Fibroblast of the conjunctiva (primary cell): ENCODE measurements at regions not wholly inside any gene's neighbourhood (a gene's known extent, or its start where the extent isn't known, plus 50 kb on each side); places are given as distances from the start of the nearest gene placed in this dataset.
A peak's percentile ranks its signal among the peaks of the same experiment; 100 is the strongest.

ENCODE experiments used
- DNase-seq: peaks from one replicate; pipeline ENCODE4 v3.0.0-alpha.2; 2010; ENCODE audit warnings: low read depth

DNA sequence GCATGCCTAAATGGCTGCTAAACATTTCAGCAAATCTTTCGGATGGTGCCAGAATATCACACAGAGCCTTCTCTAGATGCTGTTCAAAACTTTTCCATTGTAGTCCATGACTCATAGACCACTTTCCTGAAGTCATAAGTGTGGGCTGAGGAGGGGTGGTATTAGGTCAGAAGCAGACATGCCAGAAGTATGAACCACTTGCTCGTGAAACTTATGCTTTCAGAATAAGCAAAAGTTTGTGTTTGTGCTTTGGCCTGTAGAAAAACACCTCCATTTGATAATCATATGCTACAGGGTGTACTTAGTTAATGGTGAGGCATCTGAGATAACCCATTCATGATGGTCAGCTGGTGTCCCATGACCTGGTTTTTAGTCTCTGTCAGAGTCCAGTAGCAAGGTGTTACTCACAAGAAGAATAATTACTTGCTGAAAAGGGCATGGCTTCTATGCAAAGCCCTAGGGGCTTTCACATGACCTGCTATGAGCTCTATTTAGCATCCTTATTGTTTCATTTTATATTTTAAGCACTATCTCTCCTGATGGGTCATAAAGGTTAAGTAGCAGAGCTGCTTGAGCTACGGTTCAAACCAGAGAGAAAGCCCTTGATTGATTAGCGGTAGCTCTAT is 183.1 kb upstream of the IVNS1ABP start:
- DNase-seq, result peak; percentile 10

DNA sequence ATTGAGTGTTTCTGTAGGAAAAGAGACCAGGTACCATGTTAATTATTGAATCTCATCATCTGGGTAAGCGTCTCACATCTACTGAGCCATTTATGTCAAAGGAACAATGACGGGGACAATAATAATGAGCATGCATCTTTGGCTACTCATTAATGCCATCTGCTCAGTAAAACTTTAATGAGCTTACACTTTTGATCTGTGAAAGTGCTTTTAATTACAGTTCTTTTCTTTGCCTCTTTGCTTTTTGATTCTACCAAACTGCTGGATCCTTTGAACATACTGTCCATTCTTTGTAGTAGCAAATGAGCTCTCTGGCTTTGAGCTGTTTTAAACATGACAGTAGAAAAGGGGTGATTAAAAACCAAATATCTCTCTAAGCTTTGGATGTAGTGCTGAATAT is 181.2 kb upstream of the IVNS1ABP start:
- no peak for DNase-seq

DNA sequence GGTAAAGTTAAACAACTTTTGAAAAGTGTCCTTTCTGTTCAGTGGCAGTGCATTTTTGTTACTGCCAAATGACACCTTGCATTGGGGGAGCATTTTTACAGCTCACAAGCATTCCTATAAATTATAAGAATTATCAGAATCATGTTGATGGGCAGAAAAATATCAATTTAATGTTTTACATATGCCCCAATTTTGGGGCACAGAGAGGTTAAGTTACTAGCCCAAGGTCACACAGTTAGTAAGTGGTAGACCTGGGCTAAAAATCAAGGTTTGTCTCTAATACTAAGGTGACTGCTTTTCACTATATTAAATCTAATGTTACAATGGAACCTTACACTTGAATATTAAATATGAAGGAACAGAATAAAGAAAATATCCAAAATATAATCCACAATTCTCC is 180.1 kb upstream of the IVNS1ABP start:
- DNase-seq, result no peak

DNA sequence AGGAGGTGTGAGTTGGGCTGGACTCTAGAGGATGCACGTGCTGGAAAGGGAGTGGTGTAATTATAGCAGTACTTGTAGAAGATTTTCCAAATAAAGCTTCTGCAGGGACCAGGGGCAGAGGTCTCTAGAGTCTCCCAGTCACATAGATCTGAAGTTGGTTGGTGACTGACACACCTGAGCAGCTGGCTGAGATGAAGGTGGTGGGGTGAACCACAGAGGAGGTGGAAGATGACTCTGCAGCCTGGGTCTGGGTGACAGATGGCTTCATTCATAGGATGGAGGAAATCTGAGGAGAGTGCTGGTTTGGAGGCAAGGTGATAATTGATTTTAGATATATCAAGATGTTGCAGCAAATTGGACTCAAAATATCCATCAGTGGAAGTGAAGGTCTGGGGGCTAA is 178.9 kb upstream of the IVNS1ABP start:
- no peak for DNase-seq

DNA sequence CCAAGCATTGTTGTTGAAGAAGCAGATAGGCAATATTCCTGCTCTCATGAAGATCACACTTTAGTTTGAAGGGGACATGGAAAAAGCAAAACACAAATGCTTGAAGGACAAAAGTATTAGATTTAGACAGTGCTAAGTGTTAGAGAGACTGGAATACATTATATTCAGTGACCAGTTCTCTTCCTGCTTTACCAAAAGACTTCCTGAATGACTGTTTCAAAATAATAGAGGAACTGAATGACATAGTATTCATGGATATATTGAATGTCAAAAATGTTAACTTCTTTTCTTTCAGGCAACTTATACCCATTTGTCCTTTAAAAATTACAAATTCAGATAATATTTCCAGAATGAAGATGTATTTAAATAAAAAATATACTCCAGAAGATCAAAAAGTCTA is 178.0 kb upstream of the IVNS1ABP start:
- DNase-seq, result no peak

DNA sequence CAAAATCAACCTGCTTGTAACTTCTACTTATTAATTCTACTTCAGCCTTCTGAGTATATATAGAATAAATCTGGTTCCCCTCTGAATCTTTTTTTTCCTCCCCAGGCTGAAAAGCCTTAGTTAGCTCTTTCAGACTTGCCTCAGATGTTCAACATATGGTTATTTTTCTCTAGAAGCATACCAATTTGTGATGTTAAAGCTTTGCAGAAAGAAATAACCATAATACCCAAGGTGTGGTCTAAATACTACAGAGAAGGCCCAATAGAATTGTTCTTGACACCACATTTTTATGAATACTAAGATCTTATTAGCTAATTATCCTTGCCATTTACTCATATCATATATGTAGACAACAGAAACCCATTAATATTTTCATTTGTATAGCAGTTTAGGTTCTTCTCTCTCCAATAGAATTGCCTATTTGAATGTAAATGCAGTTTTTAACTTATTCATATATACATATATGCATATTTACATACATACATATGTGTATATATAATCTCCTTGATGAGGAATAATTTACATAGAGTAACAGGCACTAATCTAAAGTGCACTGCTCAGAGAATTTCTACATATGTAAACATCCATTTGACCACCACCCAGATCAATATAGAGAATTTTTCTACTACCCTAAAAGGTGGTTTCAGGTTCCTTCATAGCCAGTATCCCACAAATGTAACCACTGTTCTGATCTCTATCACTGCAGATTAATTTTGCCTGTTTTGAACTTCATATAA is 175.2 kb upstream of the IVNS1ABP start:
- DNase-seq, result no peak

DNA sequence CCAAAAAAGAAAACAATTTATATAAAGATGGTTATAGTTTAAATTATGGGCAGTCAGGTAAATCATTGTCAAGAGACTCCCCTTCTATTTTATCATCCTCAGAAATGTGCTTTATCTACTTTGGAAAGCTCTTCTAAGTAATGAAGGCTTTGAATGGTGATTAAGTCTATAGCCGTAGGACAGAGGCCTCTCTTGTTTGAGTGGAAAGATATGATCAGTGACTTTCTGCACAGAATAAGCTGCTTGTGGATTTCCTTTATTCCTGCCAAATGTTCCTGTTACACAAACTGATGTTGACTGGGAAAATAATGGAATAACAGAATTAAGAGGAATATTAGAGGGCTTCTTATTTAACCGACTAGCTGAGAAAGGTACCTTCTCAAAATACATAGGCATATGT is 174.6 kb upstream of the IVNS1ABP start:
- no peak for DNase-seq

DNA sequence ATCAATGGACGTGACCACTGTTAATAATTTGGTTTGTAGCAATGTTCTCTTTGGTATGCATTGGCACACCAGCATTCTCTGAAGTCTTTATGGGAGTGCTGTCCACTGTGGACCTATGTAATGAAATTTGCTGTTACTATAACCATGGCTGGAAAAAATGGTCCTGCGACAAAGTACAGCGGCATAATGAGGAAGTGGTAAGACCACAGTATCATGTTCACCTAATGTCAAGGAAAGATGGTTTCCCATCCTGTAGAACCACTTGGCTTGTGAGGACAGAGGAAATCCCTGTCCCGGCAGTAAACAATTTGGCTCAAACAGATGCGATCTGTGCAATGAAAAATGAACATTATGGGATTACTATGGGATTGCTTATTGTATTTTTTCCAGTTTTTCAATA is 173.9 kb upstream of the IVNS1ABP start:
- no peak for DNase-seq

DNA sequence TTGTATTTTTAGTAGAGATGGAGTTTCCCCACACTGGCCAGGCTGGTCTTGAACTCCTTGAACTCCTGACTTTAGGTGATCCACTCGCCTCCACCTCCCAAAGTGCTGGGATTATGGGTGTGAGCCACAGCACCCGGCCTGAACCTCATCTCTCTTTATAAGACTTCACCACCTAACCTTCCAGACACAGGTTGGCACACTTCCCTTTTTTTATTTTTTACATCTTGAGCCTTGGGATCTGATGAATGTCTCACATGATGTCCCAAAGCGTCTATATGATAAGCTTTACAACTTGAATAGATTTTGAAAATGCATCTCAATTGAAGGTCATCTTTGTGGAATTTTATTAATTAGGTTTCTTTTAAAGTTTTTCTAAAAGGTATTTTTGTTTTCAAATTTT is 172.4 kb upstream of the IVNS1ABP start:
- DNase-seq, result no peak

DNA sequence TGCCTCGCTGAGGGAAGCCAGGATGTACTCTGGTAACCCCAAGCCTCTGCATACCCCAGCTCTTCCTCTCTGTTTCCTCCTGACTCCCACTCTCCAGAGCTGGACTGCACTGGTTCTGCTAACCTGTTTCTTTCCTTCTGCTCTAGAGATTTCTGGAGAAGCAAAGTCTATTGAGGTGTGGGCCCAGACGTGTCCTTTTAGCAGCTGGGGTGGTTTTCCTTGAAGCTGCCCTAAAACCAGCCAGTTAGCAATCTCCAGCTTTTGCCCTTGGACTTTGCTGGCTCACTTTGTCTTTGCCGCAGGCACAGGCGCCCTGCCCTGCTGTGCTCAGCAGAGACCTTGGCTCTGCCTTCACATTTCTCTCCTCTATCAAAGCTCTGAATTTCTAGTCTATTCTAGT is 171.8 kb upstream of the IVNS1ABP start:
- DNase-seq, result no peak

DNA sequence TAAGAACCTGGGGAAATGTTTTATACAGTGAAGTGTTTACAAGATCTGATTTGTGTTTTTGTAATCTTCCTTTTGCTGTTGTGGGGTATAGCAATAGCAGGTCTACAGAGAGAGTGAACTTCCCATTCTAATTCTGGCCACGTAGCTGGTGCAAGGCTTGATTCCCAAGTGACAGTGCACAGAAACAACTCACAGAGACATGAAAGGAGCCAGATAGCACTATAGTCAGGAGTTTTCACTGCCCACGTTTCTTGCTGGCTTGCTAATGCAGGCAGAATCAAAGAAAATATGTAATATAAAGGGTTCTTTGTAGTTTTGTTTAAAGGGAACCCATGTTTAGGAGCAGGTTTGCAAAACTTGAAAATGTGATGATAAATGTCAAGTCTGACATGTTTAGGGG is 170.9 kb upstream of the IVNS1ABP start:
- DNase-seq, result no peak

DNA sequence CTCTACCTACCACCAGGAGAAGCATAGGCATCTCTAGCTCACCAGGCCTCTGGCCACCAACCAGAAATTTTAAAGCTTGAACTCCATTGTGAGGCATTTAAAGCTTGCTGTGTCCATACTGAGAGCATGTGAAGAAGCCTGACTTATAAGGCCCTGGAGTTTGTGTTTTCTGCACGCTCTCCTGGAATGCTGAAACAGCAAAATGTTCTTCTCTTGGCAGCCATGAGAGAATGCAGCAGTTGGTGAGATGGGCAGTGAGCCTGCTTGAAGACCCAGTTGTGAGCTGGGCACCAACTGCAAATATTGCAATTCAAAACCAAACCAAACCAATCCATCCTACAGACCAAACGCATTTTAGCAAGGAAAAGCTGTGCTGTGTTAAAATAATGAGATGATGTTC is 170.0 kb upstream of the IVNS1ABP start:
- DNase-seq, result no peak

DNA sequence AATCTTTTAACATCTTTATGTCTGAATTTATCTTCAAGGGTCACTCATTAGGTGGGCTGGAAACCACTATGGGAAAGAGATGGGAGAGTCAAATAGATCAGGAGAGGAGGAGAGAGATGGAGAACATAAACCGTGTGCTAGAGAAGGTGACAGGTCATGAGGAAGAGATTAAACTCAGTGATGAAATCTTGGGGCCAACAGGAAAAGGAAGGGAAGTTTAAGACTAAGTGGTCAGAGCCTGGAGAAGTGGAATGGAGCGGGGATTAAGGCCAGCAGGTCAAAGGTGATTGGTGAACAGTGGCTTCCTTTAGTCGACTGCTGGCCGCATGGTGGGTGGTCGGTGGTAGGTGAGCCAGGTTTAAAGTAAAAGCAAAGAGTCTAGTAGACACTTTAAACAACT is 169.3 kb upstream of the IVNS1ABP start:
- no peak for DNase-seq

DNA sequence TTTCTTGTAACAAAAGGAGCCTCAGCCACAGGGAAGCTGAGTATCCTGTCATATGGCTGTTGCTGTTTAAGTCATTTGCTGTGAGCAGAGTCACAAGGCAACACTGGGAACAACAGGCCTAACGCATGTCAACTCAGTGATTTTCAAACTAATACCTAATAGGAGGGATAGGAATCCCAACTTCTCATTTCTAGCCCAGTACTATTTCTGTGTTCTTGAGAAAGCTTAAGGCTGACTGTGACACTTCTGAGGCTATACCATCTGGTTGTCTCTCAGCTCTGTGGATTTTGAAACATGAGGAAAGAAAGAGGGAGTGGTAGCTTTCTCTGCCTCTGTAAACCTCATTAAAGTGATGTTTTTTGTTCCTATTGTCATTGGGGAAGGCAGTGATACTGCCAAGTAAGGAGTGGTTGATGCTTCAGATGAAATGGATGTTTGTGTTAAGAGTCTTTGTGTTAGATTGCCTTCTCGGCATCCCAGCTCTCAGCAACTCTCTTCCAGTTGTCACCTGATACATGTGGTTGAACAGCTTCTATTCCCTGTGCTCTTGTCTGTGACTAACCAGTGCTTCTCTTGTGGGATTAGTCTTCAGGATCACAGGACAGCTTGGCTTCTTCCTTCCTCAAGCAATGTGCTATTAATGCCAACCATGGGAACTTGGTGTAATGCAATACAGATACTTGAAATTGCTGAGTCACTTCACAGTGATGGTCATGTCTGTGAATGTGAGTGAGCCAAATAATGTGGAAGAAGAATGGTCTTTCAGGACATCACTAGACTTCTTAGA is 166.8 kb upstream of the IVNS1ABP start:
- peak; percentile 53 for DNase-seq

DNA sequence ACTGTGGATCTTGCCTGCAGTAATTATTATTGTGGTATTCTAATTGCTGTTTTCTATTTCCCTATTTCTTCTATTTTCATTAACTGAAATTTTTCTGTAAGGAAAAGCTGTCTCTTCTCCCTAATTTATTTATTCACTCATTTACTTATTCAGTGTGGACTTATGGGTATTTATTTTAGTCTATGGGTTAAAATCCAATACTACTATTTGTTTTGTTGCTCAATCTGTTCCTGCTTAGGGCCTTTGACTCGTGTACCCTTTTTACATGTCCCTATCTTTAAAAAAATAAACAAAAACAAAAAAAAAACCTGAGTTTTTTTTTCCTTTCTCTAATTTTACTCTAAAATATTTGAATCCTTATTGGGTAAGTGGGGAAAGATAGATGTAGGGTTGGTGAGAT is 166.2 kb upstream of the IVNS1ABP start:
- DNase-seq, result no peak

DNA sequence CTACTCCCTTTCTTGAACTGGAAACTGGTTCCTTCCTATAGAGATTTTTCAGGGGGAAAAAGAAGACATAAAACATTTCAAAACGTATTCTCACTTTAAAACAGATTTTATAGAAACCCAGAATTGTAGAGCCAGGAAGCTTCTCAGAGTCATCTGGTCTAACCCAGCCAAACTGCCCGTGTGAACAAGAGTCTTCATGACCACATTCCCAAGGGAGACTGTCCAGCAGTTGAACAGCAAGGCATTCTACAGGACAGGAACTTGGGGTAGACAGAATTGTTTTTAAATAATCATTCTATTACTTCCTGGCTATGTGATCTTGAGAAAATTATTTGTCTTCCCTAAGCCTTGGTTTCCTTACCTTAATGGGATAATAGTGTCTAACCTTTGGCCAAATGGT is 163.5 kb upstream of the IVNS1ABP start:
- DNase-seq, result no peak

DNA sequence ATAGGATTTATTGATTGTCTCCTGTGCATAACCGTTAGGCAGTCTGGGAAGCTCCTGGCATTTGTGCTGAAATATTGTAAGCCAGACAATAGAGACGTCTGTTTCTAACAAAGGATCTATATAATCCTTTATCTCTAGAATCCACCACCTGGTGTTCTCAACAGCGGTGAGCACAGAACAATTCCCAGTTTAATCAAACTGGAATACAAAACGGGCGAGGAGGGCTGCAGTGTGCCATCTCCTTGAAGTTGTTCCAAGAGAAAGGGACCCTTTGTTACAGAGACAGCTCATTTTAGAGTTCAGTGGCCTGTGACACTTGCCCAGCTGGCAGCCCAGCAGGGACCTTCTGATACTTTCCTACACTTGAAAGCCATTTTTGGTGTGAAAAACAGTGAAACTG is 162.8 kb upstream of the IVNS1ABP start:
- no peak for DNase-seq

DNA sequence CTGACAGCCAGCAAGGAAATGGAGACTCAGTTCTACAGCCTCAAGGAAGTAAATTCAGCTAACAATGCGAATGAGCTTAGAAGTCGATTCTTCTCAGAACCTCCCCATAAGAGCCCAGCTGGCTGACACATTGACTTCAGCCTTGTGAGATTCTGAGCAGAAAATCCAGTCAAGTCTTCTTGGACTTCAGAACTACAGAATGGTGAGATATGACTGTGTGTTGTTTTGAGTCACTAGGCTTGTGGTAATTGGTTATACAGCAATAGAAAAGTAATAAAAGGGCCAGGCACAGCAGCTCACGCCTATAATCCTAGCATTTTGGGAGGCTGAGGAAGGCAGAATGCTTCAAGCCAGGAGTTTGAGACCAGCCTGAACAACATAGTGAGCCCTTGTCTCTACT is 161.8 kb upstream of the IVNS1ABP start:
- no peak for DNase-seq

DNA sequence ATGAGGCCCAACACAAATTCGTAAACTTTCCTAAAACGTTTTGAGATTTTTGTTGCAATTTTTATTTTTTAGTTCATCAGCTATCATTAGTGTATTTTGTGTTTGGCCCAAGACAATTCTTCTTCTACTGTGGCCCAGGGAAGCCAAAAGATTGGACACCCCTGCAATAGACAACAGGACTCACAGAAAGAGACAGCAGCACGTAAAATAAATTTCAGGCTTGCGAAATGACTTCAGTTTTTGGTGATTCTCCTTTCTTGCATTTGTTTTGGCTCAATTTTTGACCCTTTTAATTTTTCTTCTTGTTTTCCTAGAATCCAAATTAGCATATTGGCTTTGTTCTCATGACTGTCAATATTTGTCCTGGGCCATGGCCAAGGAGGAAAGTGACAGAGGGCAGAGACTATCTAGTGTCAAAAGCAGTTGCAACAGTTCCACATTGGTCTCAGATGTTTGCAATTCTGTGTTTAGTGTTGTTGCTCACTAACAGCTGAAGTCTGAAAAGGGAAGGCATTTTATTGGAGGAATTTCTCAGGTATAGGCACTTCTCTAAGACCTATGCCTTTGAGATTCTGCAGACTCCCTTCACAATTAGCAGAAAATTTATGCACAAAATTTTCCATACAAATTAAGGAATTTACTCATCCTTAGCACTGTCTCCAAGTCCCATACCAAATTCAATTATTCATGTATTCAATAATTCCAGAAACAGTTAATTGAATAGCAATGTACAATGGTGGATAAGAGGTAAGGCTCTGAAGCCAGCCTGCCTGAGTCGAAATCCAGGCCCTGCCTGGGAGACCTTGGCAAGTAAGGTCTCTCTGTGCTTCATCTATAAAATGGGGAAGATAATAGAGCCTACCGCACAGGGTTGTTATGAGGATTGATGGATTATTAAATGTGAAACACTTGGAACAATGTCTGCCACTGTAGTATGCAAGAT is 160.9 kb upstream of the IVNS1ABP start:
- no peak for DNase-seq

DNA sequence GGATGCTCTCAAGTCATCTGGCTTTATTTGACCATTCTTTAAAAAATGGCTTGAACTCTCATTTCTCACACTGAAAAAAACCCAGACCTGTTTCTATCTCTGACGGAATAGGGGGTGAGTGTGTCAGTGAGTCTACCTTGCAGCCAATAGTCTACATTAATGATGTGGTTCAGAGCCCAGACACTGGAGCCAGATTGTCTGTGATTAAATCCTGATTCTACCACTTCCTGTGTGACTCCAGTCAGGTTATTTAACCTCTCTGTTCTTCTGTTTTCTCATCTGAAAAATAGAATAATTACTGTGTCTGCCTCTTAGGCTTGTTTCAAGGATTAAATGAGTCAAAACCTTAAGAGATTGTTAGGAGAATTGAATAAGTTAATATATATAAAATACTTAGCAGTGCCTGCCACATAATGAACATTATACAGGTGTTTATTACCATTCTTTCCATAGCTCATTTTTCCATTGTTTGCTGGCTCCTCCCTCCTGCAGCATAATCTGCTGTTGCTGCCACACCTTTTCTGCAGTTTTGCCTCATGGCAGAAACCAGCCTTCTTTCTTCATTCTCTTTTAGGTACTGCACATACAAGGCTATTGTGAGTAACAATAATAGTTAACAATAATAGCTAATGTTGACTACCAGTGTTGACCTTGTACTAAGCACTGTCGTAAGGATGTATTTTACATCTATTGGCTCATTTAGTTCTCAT is 157.6 kb upstream of the IVNS1ABP start:
- DNase-seq, result no peak

DNA sequence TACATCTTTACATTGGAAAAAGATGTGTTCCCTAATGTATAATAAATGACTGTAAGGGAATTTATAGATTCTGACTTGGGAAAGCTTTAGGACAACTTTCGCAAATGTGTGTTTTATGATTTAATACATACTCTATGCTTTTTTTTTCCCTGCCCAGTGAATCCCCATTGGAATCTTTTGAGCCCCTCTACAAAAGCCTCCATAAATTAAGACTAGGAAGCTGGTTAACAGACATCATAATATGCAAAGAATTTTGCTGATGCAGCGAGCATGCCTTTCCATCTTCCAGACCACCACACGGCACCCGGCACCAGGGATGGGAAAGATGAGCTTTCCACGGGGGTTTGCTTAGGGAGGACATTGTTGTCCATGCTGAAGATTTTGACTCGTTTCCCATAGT is 156.1 kb upstream of the IVNS1ABP start:
- no peak for DNase-seq

DNA sequence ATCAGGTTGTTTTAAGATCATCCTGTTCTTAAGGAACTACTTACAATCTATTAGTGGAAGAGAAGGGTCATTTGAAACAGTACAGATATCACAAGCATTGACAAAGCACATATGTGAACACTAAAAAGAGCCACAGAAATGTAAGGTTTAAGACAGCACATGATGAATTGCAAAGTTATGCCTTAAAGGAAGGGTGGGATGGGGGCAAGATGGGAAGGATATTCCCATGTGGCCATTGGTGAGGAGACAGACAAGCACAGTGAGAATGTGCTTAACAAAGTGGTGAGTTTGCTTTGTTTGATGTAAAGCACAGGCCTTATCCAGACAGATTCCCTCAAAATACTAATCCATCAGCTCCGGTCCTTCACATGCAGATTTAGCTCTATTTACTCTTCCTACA is 151.6 kb upstream of the IVNS1ABP start:
- DNase-seq, result no peak
